GM12891 (cell line): ENCODE measurements at regions not wholly inside any gene's neighbourhood (a gene's known extent, or its start where the extent isn't known, plus 50 kb on each side); places are given as distances from the start of the nearest gene placed in this dataset.

ENCODE experiments used
- POLR2A ChIP-seq: IDR thresholded peaks from 2 replicates; pipeline ENCODE4 v1.6.1; 2011; ENCODE audit warnings: low read depth, low read length, control low read depth
- POLR2AphosphoS5 ChIP-seq: IDR thresholded peaks from 2 replicates; pipeline ENCODE4 v1.6.1; 2011; ENCODE audit warnings: low read depth, low read length, control low read depth
- TAF1 ChIP-seq: IDR thresholded peaks from 2 replicates; pipeline ENCODE4 v1.6.1; 2011; ENCODE audit warnings: low read depth, low read length, control low read depth

DNA sequence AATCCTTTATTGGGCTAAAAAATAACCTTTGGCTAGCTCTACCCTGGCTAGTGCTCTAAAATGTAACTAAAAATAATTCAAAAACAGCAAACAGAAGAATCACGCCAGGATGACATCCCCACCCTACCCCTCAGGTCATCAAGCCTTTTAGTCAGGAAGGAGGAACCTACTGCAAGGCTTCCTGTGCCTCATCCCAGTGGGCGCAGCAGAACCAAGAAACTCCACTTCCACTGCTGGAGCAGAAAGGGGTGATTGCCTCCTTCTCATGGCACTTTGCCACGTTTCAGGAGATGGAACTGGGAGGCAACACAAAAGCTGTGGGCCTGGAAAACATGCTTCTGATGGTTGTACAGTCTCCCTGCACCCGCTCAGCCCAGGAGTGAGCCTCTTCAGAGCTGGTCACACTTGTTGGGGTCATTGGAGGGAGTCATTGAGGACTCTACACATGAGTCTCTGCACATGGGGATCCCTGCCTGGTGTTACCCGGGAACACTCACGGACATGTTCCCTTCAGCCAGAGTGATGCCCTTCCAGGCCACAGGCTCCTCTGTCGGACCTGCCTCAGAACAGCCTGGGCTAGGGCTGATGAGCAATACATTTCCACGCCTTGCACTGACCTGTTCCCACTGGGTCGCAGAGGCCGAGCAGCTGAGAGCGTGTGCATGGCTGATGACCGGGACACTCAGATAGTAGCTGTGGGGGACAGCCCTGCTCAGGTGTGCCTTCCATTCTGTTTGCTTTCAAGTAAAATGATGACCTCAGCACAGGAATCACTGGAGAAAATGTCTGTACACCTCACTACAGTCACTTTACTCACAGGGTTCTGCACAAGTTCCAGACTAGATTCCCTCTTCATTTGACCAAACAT lies 355.3 kb downstream of the FGFR2 start:
- no peak for TF ChIP-seq POLR2AphosphoS5
- no peak for TF ChIP-seq TAF1
- no peak for TF ChIP-seq POLR2A
